Retina (tissue), 1 donor: ENCODE measurements at regions not wholly inside any gene's neighbourhood (a gene's known extent, or its start where the extent isn't known, plus 50 kb on each side); places are given as distances from the start of the nearest gene placed in this dataset.

Source experiments
- DNase-seq: peaks from one replicate; pipeline ENCODE4 v3.0.0-alpha.2; 2016

GRCh38 chr5:38099205-38100168, 158.9 kb upstream of the EGFLAM start:
- DNase-seq, result no peak

GRCh38 chr5:38094889-38095288, 163.5 kb upstream of the EGFLAM start:
- DNase-seq, result no peak

GRCh38 chr5:38093855-38094254, 164.5 kb upstream of the EGFLAM start:
- DNase-seq, result no peak

GRCh38 chr5:38086777-38087176, 171.6 kb upstream of the EGFLAM start:
- DNase-seq, result no peak

GRCh38 chr5:38079620-38080402, 178.5 kb upstream of the EGFLAM start:
- DNase-seq, result no peak

- DNase-seq, result no peak
Measured at GRCh38 chr5:38078161-38078560, 180.2 kb upstream of the EGFLAM start.

GRCh38 chr5:38077652-38078051, 180.7 kb upstream of the EGFLAM start:
- no peak for DNase-seq

- no peak for DNase-seq
Measured at GRCh38 chr5:38071831-38072694, 186.3 kb upstream of the EGFLAM start.

- DNase-seq, result no peak
Measured at GRCh38 chr5:38070304-38070950, 187.9 kb upstream of the EGFLAM start.

- DNase-seq, result no peak
Measured at GRCh38 chr5:38069360-38069759, 189.0 kb upstream of the EGFLAM start.

- no peak for DNase-seq
Measured at GRCh38 chr5:38060354-38060753, 198.0 kb upstream of the EGFLAM start.

- DNase-seq, result no peak
Measured at GRCh38 chr5:38059876-38060275, 198.5 kb upstream of the EGFLAM start.

- no peak for DNase-seq
Measured at GRCh38 chr5:38051711-38052511, 206.4 kb upstream of the EGFLAM start.

GRCh38 chr5:38048400-38048799, 208.6 kb upstream of the GDNF start:
- DNase-seq, result no peak

- DNase-seq, result no peak
Measured at GRCh38 chr5:38046103-38046502, 206.3 kb upstream of the GDNF start.

- DNase-seq, result no peak
Measured at GRCh38 chr5:38045446-38045845, 205.6 kb upstream of the GDNF start.

- DNase-seq, result no peak
Measured at GRCh38 chr5:38039826-38040225, 200.0 kb upstream of the GDNF start.

- no peak for DNase-seq
Measured at GRCh38 chr5:38039091-38039490, 199.2 kb upstream of the GDNF start.

- DNase-seq, result no peak
Measured at GRCh38 chr5:38036765-38037164, 196.9 kb upstream of the GDNF start.

- no peak for DNase-seq
Measured at GRCh38 chr5:38032149-38032548, 192.3 kb upstream of the GDNF start.

GRCh38 chr5:38031304-38031703, 191.5 kb upstream of the GDNF start:
- no peak for DNase-seq
